Peyer's patch (tissue), 4 donors: ENCODE measurements at regions not wholly inside any gene's neighbourhood (a gene's known extent, or its start where the extent isn't known, plus 50 kb on each side); places are given as distances from the start of the nearest gene placed in this dataset.

Experiments used
- CTCF ChIP-seq, 6 experiments: fragments of 450-650 bp in 4 of 6; fragments of 200-600 bp in 2 of 6; sonication (generic) in 1 of 6; IDR thresholded peaks; one replicate each; pipeline ENCODE4 v1.5.1; 2017 to 2019; ENCODE audit warnings: antibody characterized with exemption in 6 of 6, mild to moderate bottlenecking in 3 of 6, moderate library complexity in 1 of 6
- POLR2A ChIP-seq, 2 donors: fragments of 450-650 bp; IDR thresholded peaks; one replicate each; pipeline ENCODE4 v1.5.1; 2017; ENCODE audit warnings: antibody characterized with exemption in 2 of 2, mild to moderate bottlenecking in 2 of 2, moderate library complexity in 2 of 2

GRCh38 chr3:178443634-178444033, 92.6 kb upstream of the KCNMB2 start:
- TF ChIP-seq CTCF (IDR thresholded peaks at IDR 0.05) = no peak
- no peak for TF ChIP-seq POLR2A (IDR thresholded peaks at IDR 0.05)
